HCT116 (cell line): ENCODE measurements at regions not wholly inside any gene's neighbourhood (a gene's known extent, or its start where the extent isn't known, plus 50 kb on each side); places are given as distances from the start of the nearest gene placed in this dataset.

Experiments used
- ATAC-seq: fragments of 200-7000 bp; cut with Tn5 transposase; 2 replicates; pipeline ENCODE4 v1.9.1; 2020; ENCODE audit warnings: mild to moderate bottlenecking, moderate library complexity
- BruUV-seq: library from RNA; stranded (reverse); fragments of 400-500 nt; replicated peaks from 2 replicates; lab custom pipeline; 2021; lab: Mats Ljungman, UMichigan
- CTCF ChIA-PET: fragments of 300-600 bp; sonication (Branson Sonifier 250); formaldehyde crosslinking; loops from one replicate; lab custom pipeline; 2021; ENCODE audit warnings: antibody characterized with exemption; lab: Charles Lee
- POLR2A ChIA-PET: fragments of 300-600, 350-600 bp; sonication (Branson Sonifier 250); formaldehyde crosslinking; loops from one replicate; lab custom pipeline; 2021; ENCODE audit warnings: antibody characterized with exemption; lab: Charles Lee
- RAD21 ChIA-PET, 2 experiments: fragments of 300-600 bp; sonication (Branson Sonifier 250); formaldehyde crosslinking; loops; one replicate each; lab custom pipeline; 2023; ENCODE audit warnings: low total read pairs in 2 of 2; ENCODE audit not compliant: uncharacterized antibody in 2 of 2, unreplicated experiment in 2 of 2, low non-redundant PET in 1 of 2; lab: Charles Lee
- DNase-seq: peaks from one replicate; pipeline ENCODE4 v3.0.0-alpha.2; 2010; ENCODE audit warnings: low read depth, low spot score
- H2AFZ ChIP-seq: fragments of 200-600 bp; shearing (Covaris generic), sonication (generic); 2 replicates; pipeline ENCODE4 v1.6.1; 2017; ENCODE audit warnings: low read depth, mixed run types, mixed read lengths, antibody characterized with exemption, low read length; ENCODE audit not compliant: poor library complexity, severe bottlenecking
- H3K27ac ChIP-seq: 2 replicates; pipeline ENCODE4 v1.5.1; 2012; ENCODE audit warnings: low read depth, low read length
- H3K27me3 ChIP-seq: fragments of 200-600 bp; sonication (generic); 2 replicates; pipeline ENCODE4 v1.6.1; 2016; ENCODE audit warnings: mixed run types, low read length, mixed read lengths; ENCODE audit not compliant: insufficient read depth
- H3K36me3 ChIP-seq, 2 experiments: fragments of 200-500 bp in 1 of 2; fragments of 200-600 bp in 1 of 2; sonication (Bioruptor generic) in 1 of 2; sonication (generic) in 1 of 2; 2 replicates each; pipeline versions ENCODE4 v1.5.1 to v1.6.1; 2014 to 2016; ENCODE audit warnings: low read length in 2 of 2, inconsistent platforms in 1 of 2, mixed read lengths in 1 of 2, mixed run types in 1 of 2; ENCODE audit not compliant: insufficient read depth in 2 of 2, control insufficient read depth in 1 of 2
- H3K4me1 ChIP-seq, 2 experiments: fragments of 200-600 bp in 1 of 2; sonication (generic) in 1 of 2; 2 replicates each; pipeline versions ENCODE4 v1.5.1 to v1.6.1; 2012 to 2017; ENCODE audit warnings: low read length in 2 of 2, inconsistent platforms in 1 of 2, mild to moderate bottlenecking in 1 of 2, mixed read lengths in 1 of 2, mixed run types in 1 of 2, moderate library complexity in 1 of 2; ENCODE audit not compliant: insufficient read depth in 2 of 2, control insufficient read depth in 1 of 2
- H3K4me2 ChIP-seq: fragments of 200-600 bp; sonication (generic); 2 replicates; pipeline ENCODE4 v1.6.1; 2017; ENCODE audit warnings: mixed run types, low read length, mixed read lengths
- H3K4me3 ChIP-seq, 2 experiments: fragments of 200-600 bp in 1 of 2; sonication (generic) in 1 of 2; replicated peaks in 1 of 2; 2 replicates each; pipeline ENCODE4 v1.5.1; 2011 to 2016; ENCODE audit warnings: low read length in 2 of 2, control low read depth in 1 of 2, low read depth in 1 of 2, mild to moderate bottlenecking in 1 of 2, mixed read lengths in 1 of 2, mixed run types in 1 of 2
- H3K79me2 ChIP-seq: fragments of 200-600 bp; sonication (generic); 2 replicates; pipeline ENCODE4 v1.6.1; 2017; ENCODE audit warnings: mild to moderate bottlenecking, mixed run types, low read length, moderate library complexity, mixed read lengths; ENCODE audit not compliant: insufficient read depth
- H3K9ac ChIP-seq: fragments of 200-600 bp; sonication (generic); 2 replicates; pipeline ENCODE4 v1.6.1; 2016; ENCODE audit warnings: low read length, mixed read lengths
- H3K9me2 ChIP-seq: fragments of 200-600 bp; sonication (generic), shearing (Covaris generic); 2 replicates; pipeline ENCODE4 v1.6.1; 2017; ENCODE audit warnings: mixed run types, mild to moderate bottlenecking, moderate library complexity; ENCODE audit not compliant: insufficient read depth
- H3K9me3 ChIP-seq, 2 experiments: fragments of 200-500 bp in 1 of 2; fragments of 200-600 bp in 1 of 2; sonication (Bioruptor generic) in 1 of 2; sonication (generic) in 1 of 2; 2 replicates each; pipeline ENCODE4 v1.6.1; 2014 to 2017; ENCODE audit warnings: low read length in 2 of 2, mixed read lengths in 2 of 2, inconsistent platforms in 1 of 2, low read depth in 1 of 2, mild to moderate bottlenecking in 1 of 2, mixed run types in 1 of 2, moderate library complexity in 1 of 2; ENCODE audit not compliant: control insufficient read depth in 1 of 2, insufficient read depth in 1 of 2
- H4K20me1 ChIP-seq: fragments of 200-600 bp; sonication (generic), shearing (Covaris generic); 2 replicates; pipeline ENCODE4 v1.6.1; 2017; ENCODE audit warnings: mixed run types, mild to moderate bottlenecking, moderate library complexity; ENCODE audit not compliant: insufficient read depth
- ATF3 ChIP-seq: IDR thresholded peaks from 2 replicates; pipeline ENCODE4 v1.6.1; 2012
- CEBPB ChIP-seq: IDR thresholded peaks from 2 replicates; pipeline ENCODE4 v1.6.1; 2012; ENCODE audit warnings: low read depth
- CTCF ChIP-seq, 3 experiments: fragments of 200-600 bp in 1 of 3; sonication (generic) in 1 of 3; IDR thresholded peaks in 2 of 3; conservative IDR thresholded peaks in 1 of 3; 2 replicates each; pipeline ENCODE4 v1.5.1; 2012 to 2017; ENCODE audit warnings: low read depth in 2 of 3, low read length in 2 of 3, antibody characterized with exemption in 1 of 3, borderline replicate concordance in 1 of 3, control low read depth in 1 of 3, mild to moderate bottlenecking in 1 of 3, mixed read lengths in 1 of 3, mixed run types in 1 of 3, moderate library complexity in 1 of 3; ENCODE audit not compliant: insufficient read depth in 1 of 3
- EGR1 ChIP-seq: IDR thresholded peaks from 2 replicates; pipeline ENCODE4 v1.6.1; 2012; ENCODE audit warnings: low read depth
- ELF1 ChIP-seq: IDR thresholded peaks from 2 replicates; pipeline ENCODE4 v1.6.1; 2012; ENCODE audit warnings: low read depth, borderline replicate concordance
- EZH2 ChIP-seq: fragments of 200-600 bp; sonication (generic); IDR thresholded peaks from 2 replicates; pipeline ENCODE4 v1.6.1; 2017; ENCODE audit warnings: antibody characterized with exemption, mixed run types
- EZH2phosphoT487 ChIP-seq: fragments of 200-600 bp; IDR thresholded peaks from 2 replicates; pipeline ENCODE4 v1.6.1; 2018; ENCODE audit warnings: antibody characterized with exemption, borderline replicate concordance
- FOSL1 ChIP-seq: IDR thresholded peaks from 2 replicates; pipeline ENCODE4 v1.6.1; 2012; ENCODE audit warnings: low read depth
- JUND ChIP-seq: IDR thresholded peaks from 2 replicates; pipeline ENCODE4 v1.6.1; 2012
- MAX ChIP-seq: IDR thresholded peaks from 2 replicates; pipeline ENCODE4 v1.6.1; 2012
- POLR2A ChIP-seq: IDR thresholded peaks from 2 replicates; pipeline ENCODE4 v1.7.0; 2011; ENCODE audit warnings: borderline replicate concordance; ENCODE audit not compliant: insufficient read depth, insufficient read length; ENCODE audit errors: extremely low read depth
- RAD21 ChIP-seq: IDR thresholded peaks from 2 replicates; pipeline ENCODE4 v1.6.1; 2012; ENCODE audit warnings: low read depth, mild to moderate bottlenecking
- REST ChIP-seq: IDR thresholded peaks from 2 replicates; pipeline ENCODE4 v1.6.1; 2012; ENCODE audit warnings: low read depth
- SIN3A ChIP-seq: IDR thresholded peaks from 2 replicates; pipeline ENCODE4 v1.6.1; 2012; ENCODE audit warnings: low read depth
- SP1 ChIP-seq: IDR thresholded peaks from 2 replicates; pipeline ENCODE4 v1.6.1; 2012; ENCODE audit warnings: low read depth
- SRF ChIP-seq: IDR thresholded peaks from 2 replicates; pipeline ENCODE4 v1.6.1; 2012; ENCODE audit warnings: low read depth
- TCF7L2 ChIP-seq: IDR thresholded peaks from 2 replicates; pipeline ENCODE4 v1.7.0; 2011; ENCODE audit warnings: borderline replicate concordance, inconsistent platforms; ENCODE audit not compliant: insufficient read depth, insufficient read length; ENCODE audit errors: extremely low read depth
- YY1 ChIP-seq: IDR thresholded peaks from 2 replicates; pipeline ENCODE4 v1.6.1; 2011; ENCODE audit warnings: low read length, low read depth, moderate library complexity, mild to moderate bottlenecking; ENCODE audit not compliant: insufficient replicate concordance; ENCODE audit errors: extremely low read depth
- ZBTB33 ChIP-seq: IDR thresholded peaks from 2 replicates; pipeline ENCODE4 v1.6.1; 2011; ENCODE audit warnings: mild to moderate bottlenecking, low read length, moderate library complexity; ENCODE audit not compliant: insufficient replicate concordance; ENCODE audit errors: extremely low read depth
- ZFX ChIP-seq: fragments of 450-650 bp; IDR thresholded peaks from 2 replicates; pipeline ENCODE4 v1.6.1; 2017
- intact Hi-C: fragments of 100-400 bp; cut with micrococcal nuclease; formaldehyde crosslinking; loops from 2 replicates; pipeline ENCODE4 v1.10.0; 2022

GRCh38 chr2:37477921-37478320, 133.5 kb downstream of the QPCT start:
- TF ChIP-seq EZH2 (no peak), SRF (no peak), POLR2A (no peak), FOSL1 (no peak), SIN3A (no peak), RAD21 (no peak), EZH2phosphoT487 (no peak), CEBPB (no peak), SP1 (no peak), EGR1 (no peak), ZBTB33 (no peak), ATF3 (no peak), TCF7L2 (no peak), YY1 (no peak), JUND (no peak), ELF1 (no peak), ZFX (no peak), MAX (no peak), REST (no peak), CTCF (IDR thresholded peaks at IDR 0.05 in 2 of 3, conservative IDR thresholded peaks at IDR 0.05 in 1 of 3; ENCODE audit: borderline replicate concordance in 1 of 3, insufficient read depth in 1 of 3, low read depth in 2 of 3, low read length in 2 of 3) (no peak)
- TF ChIP-seq, all 23 proteins: peak for 0
- peaks cover 0 to 12% of the 10 kb centered on the region in 2 experiments; a peak in 1 of 4 replicates for H3K9me3 ChIP-seq
- H3K79me2 ChIP-seq = no peaks in the 10 kb centered on the region
- H3K9me2 ChIP-seq = no peaks in the 10 kb centered on the region
- BruUV-seq = no TSS peak
- RAD21 ChIA-PET = no interaction called here
- H3K36me3 ChIP-seq = no peaks in the 10 kb centered on the region
- H3K4me3 ChIP-seq = no peak overlapping the region
- intact Hi-C loops = no loop called here
- H3K4me1 ChIP-seq = no peaks in the 10 kb centered on the region
- H3K27ac ChIP-seq = no peak overlapping the region
- no peak overlapping the region for H3K9ac ChIP-seq
- no peak overlapping the region for H3K4me2 ChIP-seq
- no peaks in the 10 kb centered on the region for H3K27me3 ChIP-seq
- no peaks in the 10 kb centered on the region for H4K20me1 ChIP-seq
- DNase-seq (no peak), ATAC-seq (no peak)
- CTCF ChIA-PET = no interaction called here
- POLR2A ChIA-PET = no interaction called here
- H2AFZ ChIP-seq = no peak overlapping the region
